GM21447 (cell line): ENCODE measurements at regions not wholly inside any gene's neighbourhood (a gene's known extent, or its start where the extent isn't known, plus 50 kb on each side); places are given as distances from the start of the nearest gene placed in this dataset.
"Not testable (repeated sequence)": the region's sequence is repeated elsewhere in the genome, so short reads cannot be mapped to it uniquely, and the experiment has no call there.

Experiments used
- ATAC-seq: cut with Tn5 transposase; IDR thresholded peaks from one replicate; pipeline ENCODE4 v1.9.1; 2021; ENCODE audit not compliant: unreplicated experiment

DNA sequence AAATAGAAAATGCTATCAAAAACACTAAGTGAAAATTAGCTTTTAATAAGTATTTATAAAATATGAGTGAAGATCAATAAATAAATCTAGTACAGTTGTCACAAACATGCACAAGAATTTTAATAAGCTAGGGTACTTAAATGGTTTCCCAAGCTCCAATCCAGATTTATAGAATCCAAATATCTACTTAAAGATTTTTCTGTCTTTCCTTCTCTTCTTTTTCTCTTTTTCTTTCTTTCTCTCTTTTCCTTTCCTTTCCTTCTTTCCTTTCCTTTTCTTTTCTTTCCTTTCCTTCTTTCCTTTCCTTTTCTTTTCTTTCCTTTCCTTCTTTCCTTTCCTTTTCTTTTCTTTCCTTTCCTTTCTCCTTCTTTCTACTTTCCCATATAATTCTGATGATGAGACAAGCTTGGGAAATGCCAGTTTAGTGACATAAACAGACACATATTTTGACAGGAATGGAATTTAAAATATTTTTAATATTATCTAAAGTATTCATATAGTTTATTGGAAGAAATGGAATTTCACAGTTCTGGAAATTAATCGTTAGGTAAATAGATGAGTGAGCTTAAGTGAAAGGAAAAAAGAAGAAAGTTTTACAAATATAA is 832.8 kb downstream of the NR2F1-AS1 start:
- ATAC-seq: no peak

DNA sequence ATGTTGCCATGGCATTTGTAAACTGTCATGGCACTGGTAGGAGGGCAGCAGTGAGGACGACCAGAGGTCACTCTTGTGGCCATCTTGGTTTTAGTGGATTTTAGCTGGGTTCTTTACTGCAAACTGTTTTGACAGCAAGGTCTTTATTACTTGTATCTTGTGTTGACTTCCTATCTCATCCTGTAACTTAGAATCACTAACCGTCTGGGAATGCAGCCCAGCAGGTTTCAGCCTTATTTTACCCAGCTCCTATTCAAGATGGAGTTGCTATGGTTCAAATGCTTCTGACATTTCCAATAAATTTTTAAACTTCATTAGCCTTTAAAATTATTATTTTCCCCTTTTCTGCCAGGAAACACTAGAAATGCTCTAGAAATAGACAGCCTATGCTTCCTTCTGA is 839.1 kb downstream of the NR2F1-AS1 start:
- no peak for ATAC-seq

- ATAC-seq: no peak
These were observed 846.6 kb downstream of the NR2F1-AS1 start for GRCh38 chr5:92734211-92734940.

DNA sequence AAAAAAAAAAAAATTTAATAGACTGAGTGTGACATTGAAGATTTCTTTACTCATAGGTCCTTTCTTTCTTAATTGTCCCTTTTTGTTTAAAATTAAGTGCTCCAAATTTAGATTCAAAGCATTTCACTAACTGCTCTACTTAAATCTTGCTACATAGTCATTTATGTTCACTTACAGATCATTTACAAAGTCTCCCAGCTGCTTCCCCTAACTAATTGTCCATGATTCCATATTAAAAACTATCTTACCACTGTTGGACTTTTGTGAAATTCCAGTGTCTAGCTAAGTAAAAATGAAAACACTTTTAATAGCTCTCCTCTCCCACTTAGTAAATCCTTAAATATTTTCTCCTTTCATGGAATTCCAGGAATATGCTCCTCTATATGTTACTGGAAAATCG is 850.5 kb downstream of the NR2F1-AS1 start:
- ATAC-seq: no peak

DNA sequence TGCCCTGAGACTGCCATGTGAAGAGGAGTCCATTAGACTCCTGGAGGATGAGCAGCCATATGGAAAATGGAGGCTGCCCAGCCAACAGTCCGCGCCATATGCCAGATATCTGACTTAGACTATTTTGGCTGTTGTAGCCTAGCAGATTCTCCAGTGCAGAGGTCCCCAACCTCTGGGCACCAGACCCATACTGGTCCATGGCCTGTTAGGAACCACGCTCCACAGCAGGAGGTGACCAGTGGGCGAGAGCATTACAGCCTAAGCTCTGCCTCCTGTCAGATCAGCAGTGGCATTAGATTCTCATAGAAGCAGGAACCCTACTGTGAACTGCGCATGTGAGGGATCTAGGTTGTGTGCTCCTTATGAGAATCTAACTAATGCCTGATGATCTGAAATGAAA is 851.9 kb downstream of the NR2F1-AS1 start:
- no peak for ATAC-seq

GRCh38 chr5:92715946-92716520 is 865.0 kb downstream of the NR2F1-AS1 start:
- no peak for ATAC-seq

- ATAC-seq: no peak
These were observed 867.2 kb downstream of the NR2F1-AS1 start for GRCh38 chr5:92713826-92714225.

- no peak for ATAC-seq
These were observed 867.7 kb downstream of the NR2F1-AS1 start for GRCh38 chr5:92713335-92713743.

GRCh38 chr5:92711956-92712355 is 869.1 kb downstream of the NR2F1-AS1 start:
- ATAC-seq: no peak

DNA sequence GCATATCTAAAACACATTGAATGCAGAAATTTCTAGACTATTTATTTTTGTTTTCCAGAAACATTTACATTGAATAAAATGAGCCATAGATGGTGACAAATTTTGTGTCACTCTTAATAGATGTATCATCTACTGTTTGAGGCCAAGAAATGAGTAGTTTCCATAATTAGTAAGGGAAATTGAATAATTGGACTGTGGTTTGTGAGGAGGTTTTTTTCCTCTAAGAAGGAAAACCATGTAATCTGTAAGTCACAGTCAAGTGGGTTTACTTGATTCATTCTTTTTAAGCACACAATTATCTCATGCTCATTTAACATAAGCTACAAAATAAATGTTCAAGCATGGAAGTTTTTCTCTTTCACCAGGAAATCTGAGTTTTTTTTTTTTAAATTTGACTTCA is 876.4 kb downstream of the NR2F1-AS1 start:
- ATAC-seq: no peak

DNA sequence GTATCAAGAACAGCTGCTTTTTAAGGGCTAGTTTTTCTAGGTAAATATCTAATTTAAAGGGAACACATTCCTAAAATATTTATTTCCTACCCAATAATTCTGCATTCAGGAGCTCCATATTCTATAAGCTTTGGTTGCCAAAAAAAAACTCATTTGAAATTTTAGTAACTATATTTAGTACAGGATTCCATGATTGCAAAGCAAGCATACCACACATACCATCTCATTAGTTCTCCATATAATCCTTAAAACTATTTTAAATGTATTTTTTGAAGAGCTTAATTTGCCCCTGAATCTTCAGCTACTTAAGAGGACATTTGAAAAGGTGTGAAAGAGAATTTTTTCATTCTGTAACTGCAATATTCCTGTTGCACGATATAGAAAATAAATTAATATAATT is 877.0 kb downstream of the NR2F1-AS1 start:
- no peak for ATAC-seq

GRCh38 chr5:92695123-92696003 is 885.7 kb downstream of the NR2F1-AS1 start:
- ATAC-seq: no peak

- no peak for ATAC-seq
These were observed 887.0 kb downstream of the NR2F1-AS1 start for GRCh38 chr5:92694067-92694466.

DNA sequence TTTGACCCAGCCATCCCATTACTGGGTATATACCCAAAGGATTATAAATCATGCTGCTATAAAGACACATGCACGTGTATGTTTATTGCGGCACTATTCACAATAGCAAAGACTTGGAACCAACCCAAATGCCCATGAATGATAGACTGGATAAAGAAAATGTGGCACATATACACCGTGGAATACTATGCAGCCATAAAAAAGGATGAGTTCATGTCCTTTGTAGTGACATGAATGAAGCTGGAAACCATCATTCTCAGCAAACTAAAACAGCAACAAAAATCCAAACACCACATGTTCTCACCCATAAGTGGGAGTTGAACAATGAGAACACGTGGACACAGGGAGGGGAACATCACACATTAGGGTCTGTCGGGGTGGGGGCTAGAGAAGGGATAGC is 889.1 kb downstream of the NR2F1-AS1 start:
- ATAC-seq: not testable (repeated sequence)

DNA sequence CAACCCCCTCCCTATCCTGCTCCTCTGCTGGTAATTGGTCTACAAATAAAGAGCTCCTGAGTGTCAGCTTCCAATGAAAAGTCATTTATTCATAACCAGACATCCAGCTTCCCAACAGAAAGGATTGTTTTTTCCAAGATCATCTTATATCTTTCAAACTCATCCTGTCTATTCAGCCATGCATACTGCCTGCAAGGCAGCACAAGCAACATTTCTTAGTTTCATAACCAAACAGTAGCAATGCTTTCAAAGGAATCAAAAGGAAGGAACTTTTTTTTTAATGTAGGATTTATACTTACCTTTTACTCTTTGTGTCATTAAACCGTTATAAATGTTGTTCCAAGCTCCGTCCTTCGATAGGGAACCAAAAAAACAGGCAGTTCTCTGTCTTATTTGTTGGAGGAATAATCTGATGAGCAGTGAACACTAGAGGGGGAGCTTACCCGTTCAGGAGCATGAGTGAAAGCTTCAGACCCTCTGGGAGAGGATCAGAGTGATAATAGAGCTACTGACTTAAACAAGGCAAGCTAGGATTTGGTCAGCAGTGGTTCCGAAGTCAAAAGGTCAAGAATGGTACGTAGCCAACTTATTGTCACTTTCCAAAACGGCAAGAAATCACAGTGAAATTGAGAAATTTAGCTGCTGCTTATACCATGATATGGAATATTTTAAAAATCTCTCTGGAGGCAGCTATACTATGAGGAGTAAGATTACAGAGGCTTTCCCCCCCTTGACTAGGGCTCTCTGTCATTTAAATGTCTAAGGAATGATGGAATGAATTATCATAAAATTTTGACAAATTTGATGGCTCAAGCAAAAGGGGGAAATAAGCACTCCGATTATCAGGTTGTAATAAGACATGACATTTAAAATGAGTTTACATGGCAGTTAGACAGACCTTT is 892.9 kb downstream of the NR2F1-AS1 start:
- no peak for ATAC-seq

GRCh38 chr5:92678640-92679039 is 902.4 kb downstream of the NR2F1-AS1 start:
- no peak for ATAC-seq

DNA sequence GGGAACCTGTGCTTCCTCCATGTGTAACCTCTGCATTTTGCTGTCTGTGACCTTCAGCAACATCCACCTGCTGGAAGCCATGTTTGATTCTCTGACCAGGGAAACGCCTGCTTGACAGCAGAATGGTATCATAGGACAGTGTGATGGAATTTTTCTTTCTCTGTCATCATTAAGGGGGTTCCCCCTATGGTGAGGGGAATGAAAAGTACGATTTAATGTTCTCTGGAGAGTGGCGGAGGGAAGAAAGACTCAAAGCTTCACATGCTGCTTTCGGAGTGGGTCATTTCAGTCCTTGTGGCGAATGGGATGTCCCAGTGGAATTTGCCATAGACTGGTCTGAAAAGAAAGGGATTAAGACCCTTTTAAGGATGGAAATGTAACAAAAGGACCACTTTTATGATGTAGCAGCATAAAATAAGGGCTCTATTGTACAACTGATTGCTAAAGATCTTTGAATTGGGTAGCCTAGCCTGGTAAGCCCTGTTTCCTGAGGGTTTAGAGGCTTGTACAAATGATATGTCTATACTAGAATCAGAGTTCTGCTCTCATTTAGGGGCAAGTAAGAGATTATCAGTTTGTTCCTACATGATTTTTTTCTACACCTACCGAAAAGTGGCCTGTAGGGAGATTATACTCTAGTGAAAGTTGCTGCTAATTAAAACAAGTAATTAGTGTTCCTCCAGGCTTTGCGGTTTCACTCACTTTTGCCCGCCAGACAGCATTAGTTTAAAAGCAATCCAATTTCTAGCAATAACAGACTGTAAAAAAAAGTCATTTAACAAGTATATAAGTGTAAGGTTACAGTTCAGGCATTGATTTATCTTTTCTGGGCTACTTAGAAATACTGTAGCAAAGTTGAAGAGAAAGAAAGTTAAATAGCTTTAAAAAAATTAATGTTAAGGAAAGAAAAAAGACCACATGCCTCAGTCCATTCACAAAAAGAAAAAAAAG is 904.5 kb downstream of the NR2F1-AS1 start:
- ATAC-seq: no peak

DNA sequence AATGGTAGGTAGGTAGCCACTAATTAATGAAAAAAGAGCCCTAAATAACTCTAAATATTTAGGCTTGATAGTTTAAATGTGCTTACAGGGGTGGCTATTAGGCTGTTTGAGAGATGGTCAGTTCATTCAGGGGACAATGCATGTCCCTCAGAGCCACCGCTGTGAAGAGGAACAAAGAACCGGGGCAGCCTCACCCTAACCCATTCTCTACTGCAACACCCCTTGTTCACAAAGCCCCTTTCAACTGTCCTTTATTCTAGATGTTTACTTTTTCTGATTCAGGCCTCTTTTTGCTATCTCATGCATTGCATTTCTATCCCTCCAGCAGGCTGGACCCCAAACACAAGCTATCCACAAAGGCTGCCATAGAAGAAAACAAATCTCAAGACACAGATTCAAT is 906.7 kb downstream of the NR2F1-AS1 start:
- ATAC-seq: no peak

DNA sequence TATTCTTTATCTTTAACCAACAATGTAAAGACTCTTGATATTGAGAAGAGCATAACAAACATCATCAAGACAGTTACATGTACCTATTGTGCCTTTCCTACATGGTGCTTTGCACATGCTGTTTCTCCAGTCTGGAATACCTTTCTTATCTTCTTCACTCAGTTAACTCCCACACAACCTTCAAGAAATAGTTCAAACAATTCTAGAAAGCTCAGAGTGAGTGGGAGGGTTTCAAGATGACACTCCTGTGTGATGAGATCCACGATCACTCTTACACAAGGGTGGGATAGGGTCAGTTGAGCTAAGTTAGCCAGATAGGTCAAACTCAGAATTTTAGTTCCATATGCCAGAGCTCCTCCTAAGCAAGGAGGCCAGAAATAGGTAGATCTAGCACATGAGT is 915.5 kb downstream of the NR2F1-AS1 start:
- ATAC-seq: no peak
